ENCODE measurements at regions not wholly inside any gene's neighbourhood (a gene's known extent, or its start where the extent isn't known, plus 50 kb on each side); places are given as distances from the start of the nearest gene placed in this dataset.
"Not testable (repeated sequence)": the region's sequence is repeated elsewhere in the genome, so short reads cannot be mapped to it uniquely, and the experiment has no call there.

- no peak for DNase-seq (ENCODE audit: low read depth)
Measured at GRCh38 chr1:213417225-213417820, 366.3 kb downstream of the RPS6KC1 start.

- no peak for DNase-seq (ENCODE audit: low read depth)
Measured at GRCh38 chr1:213417846-213418245, 366.8 kb downstream of the RPS6KC1 start.

GRCh38 chr1:213418268-213419071, 367.4 kb downstream of the RPS6KC1 start:
- no peak for DNase-seq (ENCODE audit: low read depth)

GRCh38 chr1:213419401-213420030, 368.5 kb downstream of the RPS6KC1 start:
- DNase-seq (ENCODE audit: low read depth), result no peak

GRCh38 chr1:213421178-213421577, 370.1 kb downstream of the RPS6KC1 start:
- DNase-seq (ENCODE audit: low read depth), result not testable (repeated sequence)

DNA sequence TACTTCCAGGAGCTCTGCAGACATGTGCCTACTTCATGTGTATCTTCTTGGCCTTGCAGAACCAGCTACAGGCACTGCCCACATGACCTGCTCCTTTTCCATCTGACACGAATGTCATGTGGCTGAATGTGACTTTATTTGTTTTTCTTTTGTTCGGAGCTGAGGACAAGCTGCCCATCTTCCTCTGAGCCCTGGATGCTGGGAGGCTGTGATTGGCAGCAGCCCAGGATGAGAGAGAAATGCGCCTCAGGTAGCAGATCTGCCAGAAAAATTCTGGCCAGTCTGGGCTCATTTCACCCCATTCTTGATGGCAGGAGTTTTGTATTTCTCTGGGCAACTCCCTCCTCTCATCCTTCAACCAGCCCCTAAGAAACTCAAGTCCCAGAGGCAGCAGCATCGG, 372.0 kb downstream of the RPS6KC1 start:
- no peak for DNase-seq (ENCODE audit: low read depth)

GRCh38 chr1:213423605-213424004, 372.6 kb downstream of the RPS6KC1 start:
- no peak for DNase-seq (ENCODE audit: low read depth)

DNA sequence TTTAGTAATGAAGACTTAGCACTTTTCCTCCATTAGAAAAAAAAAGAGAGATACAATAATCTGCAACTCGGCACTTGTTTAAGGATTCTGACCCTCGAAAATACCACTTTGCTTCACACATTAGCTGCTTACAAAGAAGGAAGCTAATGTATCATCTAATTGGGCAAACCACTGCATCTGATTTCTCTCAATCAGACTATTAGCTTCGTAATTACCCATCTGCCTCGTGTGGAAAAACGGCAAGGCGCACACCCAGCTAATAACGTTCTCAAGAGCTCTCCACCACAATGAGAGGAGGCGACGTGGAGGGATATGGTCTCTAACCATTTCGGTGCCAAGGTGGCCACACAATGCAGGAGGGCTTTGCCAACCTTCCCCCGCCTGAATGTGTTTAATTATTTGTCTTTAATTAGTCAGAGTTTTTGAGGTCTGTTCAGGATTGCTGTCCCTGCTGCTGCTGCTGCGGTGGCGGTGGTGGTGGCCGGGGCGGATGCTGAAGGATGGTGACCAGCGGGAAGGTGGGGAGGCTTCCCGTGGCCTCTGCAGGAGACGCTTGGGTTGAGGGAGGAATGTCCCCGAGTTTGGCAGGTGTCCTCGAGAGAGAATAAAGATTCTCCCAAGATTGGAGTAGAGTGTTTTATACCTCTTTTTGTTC, 374.5 kb downstream of the RPS6KC1 start:
- no peak for DNase-seq (ENCODE audit: low read depth)

- DNase-seq (ENCODE audit: low read depth), result no peak
Measured at GRCh38 chr1:213429642-213430041, 378.6 kb downstream of the RPS6KC1 start.

GRCh38 chr1:213435715-213436114, 384.7 kb downstream of the RPS6KC1 start:
- DNase-seq (ENCODE audit: low read depth), result no peak

- no peak for DNase-seq (ENCODE audit: low read depth)
Measured at GRCh38 chr1:213438339-213438738, 387.3 kb downstream of the RPS6KC1 start.

DNA sequence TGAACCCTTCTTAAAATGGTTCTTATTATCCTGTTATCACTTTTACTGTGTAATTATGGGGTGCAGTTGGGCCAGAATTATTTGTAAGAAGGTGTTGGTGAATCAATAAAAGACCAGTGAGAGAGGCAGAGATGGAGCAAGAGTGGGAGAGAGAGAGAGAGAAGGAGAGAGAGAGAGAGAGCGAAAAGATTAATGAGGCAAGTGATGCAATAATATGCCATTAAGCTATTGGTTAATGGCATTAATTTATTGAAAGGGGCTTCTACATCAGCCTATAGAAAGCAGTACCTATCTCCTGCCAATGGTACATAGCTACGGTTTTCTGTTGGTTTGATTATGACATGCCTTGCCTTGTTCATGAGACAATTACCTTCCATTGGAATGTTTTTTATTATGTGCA, 388.7 kb downstream of the RPS6KC1 start:
- DNase-seq (ENCODE audit: low read depth), result no peak

GRCh38 chr1:213440766-213441165, 389.7 kb downstream of the RPS6KC1 start:
- no peak for DNase-seq (ENCODE audit: low read depth)

DNA sequence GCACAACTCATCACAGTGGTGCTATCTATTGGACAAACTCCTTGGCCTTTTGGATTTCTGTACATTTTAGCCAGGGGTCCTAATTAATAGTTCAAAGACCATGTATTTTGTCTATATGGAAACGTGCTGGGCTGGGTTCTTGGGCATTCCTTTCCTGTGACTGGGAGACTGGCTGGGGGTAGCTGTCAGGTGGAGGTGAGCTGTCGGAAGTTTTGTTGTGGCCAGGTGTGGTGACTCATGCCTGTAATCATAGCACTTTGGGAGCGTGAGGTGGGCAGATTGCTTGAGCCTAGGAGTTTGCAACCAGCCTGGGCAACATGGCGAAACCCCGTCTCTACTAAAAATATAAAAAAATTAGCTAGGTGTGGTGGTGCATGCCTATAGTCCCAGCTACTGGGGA, 392.4 kb downstream of the RPS6KC1 start:
- DNase-seq (ENCODE audit: low read depth), result no peak

DNA sequence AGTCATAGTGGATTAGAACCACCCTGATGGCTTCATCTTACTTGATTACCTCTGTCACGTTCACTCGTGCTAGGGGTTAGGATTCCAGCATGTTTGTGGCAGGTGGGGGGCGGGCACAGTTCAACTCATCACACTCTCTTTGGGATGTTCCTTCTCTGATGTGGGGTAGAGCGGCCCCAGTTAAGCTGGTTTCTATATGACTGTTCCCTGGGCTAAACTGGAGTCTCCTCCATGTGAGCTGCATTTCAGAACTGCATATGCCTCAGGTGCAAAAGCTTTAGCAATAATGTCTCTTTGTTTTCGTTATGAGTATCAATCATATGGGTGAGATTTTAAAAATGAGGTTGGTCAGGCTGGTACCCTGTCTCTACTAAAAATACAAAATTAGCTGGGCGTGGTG, 393.2 kb downstream of the RPS6KC1 start:
- no peak for DNase-seq (ENCODE audit: low read depth)

DNA sequence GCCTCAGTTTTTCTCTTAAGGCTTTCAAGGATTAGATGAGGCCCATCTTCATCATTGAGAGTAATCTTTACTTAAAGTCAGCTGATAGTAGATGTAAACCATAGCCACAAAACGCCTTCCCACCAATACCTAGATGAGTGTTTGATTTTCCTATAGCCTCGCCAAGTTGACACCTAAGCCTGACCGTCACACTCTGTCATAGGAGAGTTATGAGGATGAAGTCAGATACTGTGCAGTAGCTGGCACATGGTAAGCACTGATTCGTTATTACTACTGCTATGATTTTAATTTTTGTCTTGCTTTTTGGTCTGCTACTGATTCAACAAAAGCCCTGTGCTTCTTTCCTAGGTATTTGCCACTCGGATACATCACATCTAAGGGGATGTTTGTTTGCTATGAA, 395.5 kb downstream of the RPS6KC1 start:
- DNase-seq (ENCODE audit: low read depth), result no peak

- no peak for DNase-seq (ENCODE audit: low read depth)
Measured at GRCh38 chr1:213448360-213448759, 397.3 kb downstream of the RPS6KC1 start.

DNA sequence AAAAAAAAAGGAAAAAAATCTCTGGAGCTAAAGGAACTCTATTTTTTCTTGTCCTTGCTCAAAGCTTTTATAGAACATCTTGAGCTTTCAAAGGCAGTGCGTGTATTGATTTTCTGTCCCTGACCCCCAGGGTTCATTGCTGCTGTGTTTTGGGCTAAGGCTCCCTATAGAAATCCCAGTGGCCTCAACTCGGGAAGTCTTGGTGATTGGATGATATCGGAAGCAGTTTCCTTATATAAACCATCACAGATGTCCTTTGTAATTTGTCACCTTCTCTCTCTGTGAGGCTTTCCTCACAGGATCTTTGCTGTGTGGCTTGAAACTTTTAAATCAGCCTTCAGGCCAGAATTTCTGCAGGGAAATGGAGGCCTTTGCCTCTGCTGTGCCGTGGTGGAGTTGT, 397.7 kb downstream of the RPS6KC1 start:
- DNase-seq (ENCODE audit: low read depth), result no peak

DNA sequence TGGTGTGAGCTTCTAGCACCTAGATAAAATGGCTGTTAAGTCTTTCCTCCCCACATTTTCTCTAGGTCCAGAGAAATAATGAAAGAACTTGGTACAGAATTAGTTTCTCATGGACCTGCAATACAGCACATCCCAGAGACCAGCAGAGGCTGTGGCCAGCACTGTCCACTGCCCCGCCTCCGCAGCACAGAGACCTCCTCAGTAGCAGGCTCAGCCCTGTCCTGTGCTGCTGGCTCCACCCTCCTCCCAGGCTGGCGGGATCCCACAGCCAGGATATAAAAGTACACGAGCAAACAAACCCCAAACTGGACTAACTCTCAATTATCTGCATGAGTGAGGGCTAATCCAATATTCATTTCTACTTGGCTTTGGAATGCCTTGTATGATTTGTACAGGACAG, 401.5 kb downstream of the RPS6KC1 start:
- no peak for DNase-seq (ENCODE audit: low read depth)

DNA sequence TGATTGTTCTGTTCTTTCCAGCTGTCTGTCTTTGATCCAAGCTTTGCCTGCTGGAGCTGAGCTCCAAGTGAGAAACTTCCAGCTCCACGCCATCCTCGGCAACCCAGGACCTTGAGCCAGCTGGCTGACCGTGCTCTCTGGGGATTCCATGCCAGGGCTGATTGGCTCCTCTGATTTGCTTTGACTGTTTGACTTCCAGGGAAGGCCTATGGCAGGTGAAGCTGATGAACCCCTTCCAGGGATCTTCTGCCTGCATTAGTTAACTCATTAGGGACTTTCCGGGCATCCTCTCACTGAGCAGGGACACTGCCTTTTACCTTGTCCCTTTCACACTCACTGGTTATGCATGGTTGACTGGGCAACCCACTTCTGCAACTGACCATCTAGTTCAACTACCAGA, 406.1 kb downstream of the RPS6KC1 start:
- no peak for DNase-seq (ENCODE audit: low read depth)

GRCh38 chr1:213457733-213458132, 406.7 kb downstream of the RPS6KC1 start:
- no peak for DNase-seq (ENCODE audit: low read depth)

- not testable (repeated sequence) for DNase-seq (ENCODE audit: low read depth)
Measured at GRCh38 chr1:213462374-213462773, 411.3 kb downstream of the RPS6KC1 start.
